ENCODE measurements at regions not wholly inside any gene's neighbourhood (a gene's known extent, or its start where the extent isn't known, plus 50 kb on each side); places are given as distances from the start of the nearest gene placed in this dataset.

- no peak overlapping the region for H3K4me2 ChIP-seq (ENCODE audit: control insufficient read depth, insufficient read depth)
- no peaks in the 10 kb centered on the region for H3K79me2 ChIP-seq (ENCODE audit: control insufficient read depth, insufficient read depth, low read length)
- BruUV-seq (replicated peaks), result no TSS peak
- no peak overlapping the region for H3K9ac ChIP-seq (ENCODE audit: control insufficient read depth, insufficient read depth, low read length)
- WGBS (ENCODE audit: insufficient coverage, insufficient replicate concordance, low lambda C conversion rate, missing lambda C conversion rate), result 19% methylated on average over 9 of the region's 9 CpGs
- intact Hi-C loops (cut with micrococcal nuclease; ENCODE audit: unreplicated experiment), result no loop called here
- DNase-seq (ENCODE audit: low read depth, low spot score), result no peak
- ATAC-seq, result no peak
- no peaks in the 10 kb centered on the region for H3K4me1 ChIP-seq (ENCODE audit: control insufficient read depth, insufficient read depth, low read length)
- no peaks in the 10 kb centered on the region for H3K9me3 ChIP-seq (replicated peaks; ENCODE audit: control insufficient read depth, insufficient read depth, low read length)
- H3K27me3 ChIP-seq (replicated peaks in 1 of 2; ENCODE audit: control insufficient read depth in 2 of 2, insufficient read depth in 2 of 2, low read length in 1 of 2), result no peaks in the 10 kb centered on the region
- no peak overlapping the region for H2AFZ ChIP-seq (ENCODE audit: control insufficient read depth, low read depth, low read length)
- ChIA-PET CTCF (no interaction called here), POLR2A (no interaction called here), SMC1A (ENCODE audit: uncharacterized antibody, unreplicated experiment) (no interaction called here), RAD21 (ENCODE audit: unreplicated experiment) (no interaction called here)
- no peak overlapping the region for H3K27ac ChIP-seq (ENCODE audit: control insufficient read depth, insufficient read depth)
- TF ChIP-seq, protein P1, sequence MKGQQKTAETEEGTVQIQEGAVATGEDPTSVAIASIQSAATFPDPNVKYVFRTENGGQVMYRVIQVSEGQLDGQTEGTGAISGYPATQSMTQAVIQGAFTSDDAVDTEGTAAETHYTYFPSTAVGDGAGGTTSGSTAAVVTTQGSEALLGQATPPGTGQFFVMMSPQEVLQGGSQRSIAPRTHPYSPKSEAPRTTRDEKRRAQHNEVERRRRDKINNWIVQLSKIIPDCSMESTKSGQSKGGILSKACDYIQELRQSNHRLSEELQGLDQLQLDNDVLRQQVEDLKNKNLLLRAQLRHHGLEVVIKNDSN (IDR thresholded peaks at IDR 0.05; ENCODE audit: borderline replicate concordance, extremely low read length, insufficient read depth, low read depth, low read length), result no peak
- TF ChIP-seq MAX (IDR thresholded peaks at IDR 0.05; ENCODE audit: low read depth, low read length), result no peak
- TF ChIP-seq, protein P2, sequence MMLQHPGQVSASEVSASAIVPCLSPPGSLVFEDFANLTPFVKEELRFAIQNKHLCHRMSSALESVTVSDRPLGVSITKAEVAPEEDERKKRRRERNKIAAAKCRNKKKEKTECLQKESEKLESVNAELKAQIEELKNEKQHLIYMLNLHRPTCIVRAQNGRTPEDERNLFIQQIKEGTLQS (IDR thresholded peaks at IDR 0.05; ENCODE audit: borderline replicate concordance, extremely low read depth, low read depth, low read length), result no peak
- H3K36me3 ChIP-seq (ENCODE audit: control insufficient read depth in 2 of 2, insufficient read depth in 2 of 2, low read length in 1 of 2), result no peaks in the 10 kb centered on the region
- in situ Hi-C loops (cut with MboI), result no loop called here
- H4K20me1 ChIP-seq (ENCODE audit: control insufficient read depth, insufficient read depth), result no peaks in the 10 kb centered on the region
- no peak overlapping the region for H3K4me3 ChIP-seq
- FAIRE-seq, result no peak
These were observed 513.3 kb downstream of the NPHP4 start for GRCh38 chr1:5478961-5479360.

DNA sequence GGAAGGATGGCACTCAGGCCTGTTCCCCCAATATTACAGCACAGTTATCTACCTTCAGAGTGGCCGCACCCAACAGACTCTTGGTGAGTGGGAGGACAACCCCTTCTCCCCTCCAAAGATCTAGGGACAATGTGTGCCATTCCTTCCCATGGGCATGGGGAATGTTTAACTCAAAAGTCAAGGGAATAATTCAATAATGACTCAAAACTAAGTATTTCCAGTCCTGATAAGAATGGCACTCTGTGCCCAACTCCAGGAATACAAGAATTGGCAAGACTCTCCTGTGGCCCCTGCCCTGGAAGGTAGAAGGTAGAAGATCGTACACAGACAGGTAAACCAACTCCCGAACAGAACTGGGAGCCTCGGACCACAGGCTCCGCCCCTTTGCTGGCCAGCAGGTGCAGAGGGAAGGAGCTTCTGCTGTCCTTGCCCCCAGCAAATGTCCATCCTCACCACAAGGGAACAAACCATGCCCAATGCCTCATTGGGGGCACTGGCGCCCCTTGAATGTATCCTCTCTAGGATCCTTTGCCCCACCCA is 514.0 kb downstream of the NPHP4 start:
- H3K36me3 ChIP-seq (ENCODE audit: control insufficient read depth in 2 of 2, insufficient read depth in 2 of 2, low read length in 1 of 2), result no peaks in the 10 kb centered on the region
- BruUV-seq (replicated peaks), result no TSS peak
- intact Hi-C loops (cut with micrococcal nuclease; ENCODE audit: unreplicated experiment), result no loop called here
- no peaks in the 10 kb centered on the region for H3K4me1 ChIP-seq (ENCODE audit: control insufficient read depth, insufficient read depth, low read length)
- H3K9ac ChIP-seq (ENCODE audit: control insufficient read depth, insufficient read depth, low read length), result no peak overlapping the region
- SMC1A ChIA-PET (ENCODE audit: uncharacterized antibody, unreplicated experiment), result no interaction called here
- in situ Hi-C loops (cut with MboI), result no loop called here
- POLR2A ChIA-PET, result no interaction called here
- FAIRE-seq (no peak), DNase-seq (ENCODE audit: low read depth, low spot score) (no peak), ATAC-seq (no peak)
- no peak overlapping the region for H2AFZ ChIP-seq (ENCODE audit: control insufficient read depth, low read depth, low read length)
- CTCF ChIA-PET, result no interaction called here
- H4K20me1 ChIP-seq (ENCODE audit: control insufficient read depth, insufficient read depth), result no peaks in the 10 kb centered on the region
- no peak overlapping the region for H3K27ac ChIP-seq (ENCODE audit: control insufficient read depth, insufficient read depth)
- no peak overlapping the region for H3K4me3 ChIP-seq
- TF ChIP-seq, protein P3, sequence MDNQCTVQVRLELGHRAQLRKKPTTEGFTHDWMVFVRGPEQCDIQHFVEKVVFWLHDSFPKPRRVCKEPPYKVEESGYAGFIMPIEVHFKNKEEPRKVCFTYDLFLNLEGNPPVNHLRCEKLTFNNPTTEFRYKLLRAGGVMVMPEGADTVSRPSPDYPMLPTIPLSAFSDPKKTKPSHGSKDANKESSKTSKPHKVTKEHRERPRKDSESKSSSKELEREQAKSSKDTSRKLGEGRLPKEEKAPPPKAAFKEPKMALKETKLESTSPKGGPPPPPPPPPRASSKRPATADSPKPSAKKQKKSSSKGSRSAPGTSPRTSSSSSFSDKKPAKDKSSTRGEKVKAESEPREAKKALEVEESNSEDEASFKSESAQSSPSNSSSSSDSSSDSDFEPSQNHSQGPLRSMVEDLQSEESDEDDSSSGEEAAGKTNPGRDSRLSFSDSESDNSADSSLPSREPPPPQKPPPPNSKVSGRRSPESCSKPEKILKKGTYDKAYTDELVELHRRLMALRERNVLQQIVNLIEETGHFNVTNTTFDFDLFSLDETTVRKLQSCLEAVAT (IDR thresholded peaks at IDR 0.05), result no peak
- TF ChIP-seq NFYB (IDR thresholded peaks at IDR 0.05; ENCODE audit: insufficient read depth, low read depth, low read length) (no peak), CEBPB (IDR thresholded peaks at IDR 0.05; ENCODE audit: borderline replicate concordance in 1 of 2, low read depth in 2 of 2, low read length in 2 of 2) (no peak), HDGF (IDR thresholded peaks at IDR 0.05) (no peak)
- no peaks in the 10 kb centered on the region for H3K9me3 ChIP-seq (replicated peaks; ENCODE audit: control insufficient read depth, insufficient read depth, low read length)
- no peaks in the 10 kb centered on the region for H3K79me2 ChIP-seq (ENCODE audit: control insufficient read depth, insufficient read depth, low read length)
- H3K4me2 ChIP-seq (ENCODE audit: control insufficient read depth, insufficient read depth), result no peak overlapping the region
- RAD21 ChIA-PET (ENCODE audit: unreplicated experiment), result no interaction called here
- no peaks in the 10 kb centered on the region for H3K27me3 ChIP-seq (replicated peaks in 1 of 2; ENCODE audit: control insufficient read depth in 2 of 2, insufficient read depth in 2 of 2, low read length in 1 of 2)
- 5% methylated on average over 6 of the region's 6 CpGs for WGBS (ENCODE audit: insufficient coverage, insufficient replicate concordance, low lambda C conversion rate, missing lambda C conversion rate)
